H1 (cell line): ENCODE measurements at regions not wholly inside any gene's neighbourhood (a gene's known extent, or its start where the extent isn't known, plus 50 kb on each side); places are given as distances from the start of the nearest gene placed in this dataset.

Experiments
- BACH1 ChIP-seq: IDR thresholded peaks from 2 replicates; pipeline ENCODE4 v1.6.1; 2012; ENCODE audit warnings: low read length, improper control_type of control experiment
- BCL11A ChIP-seq, 2 experiments: IDR thresholded peaks; one replicate each; pipeline ENCODE4 v1.6.1; 2011; ENCODE audit warnings: low read depth in 2 of 2, low read length in 2 of 2, mild to moderate bottlenecking in 2 of 2
- CBX5 ChIP-seq: fragments of 300-800, 300-1000 bp; sonication (generic); IDR thresholded peaks from 2 replicates; pipeline ENCODE4 v1.7.1; 2016; ENCODE audit warnings: antibody characterized with exemption, low read length, low read depth
- CBX8 ChIP-seq: fragments of 300-800, 300-1000 bp; sonication (generic); IDR thresholded peaks from 2 replicates; pipeline ENCODE4 v1.7.1; 2016; ENCODE audit warnings: low read depth, low read length, borderline replicate concordance
- CHD1 ChIP-seq: IDR thresholded peaks from 2 replicates; pipeline ENCODE4 v1.6.1; 2012; ENCODE audit warnings: low read depth, low read length, improper control_type of control experiment
- CTBP2 ChIP-seq: IDR thresholded peaks from 2 replicates; pipeline ENCODE4 v1.7.0; 2011; ENCODE audit warnings: borderline replicate concordance, mild to moderate bottlenecking, moderate library complexity, mixed read lengths, low read length; ENCODE audit not compliant: insufficient read depth, insufficient read length
- EP300 ChIP-seq, 2 experiments: IDR thresholded peaks; 1 replicate in 1 of 2; 2 replicates in 1 of 2; pipeline ENCODE4 v1.6.1; 2011 to 2012; ENCODE audit warnings: low read depth in 2 of 2, low read length in 2 of 2, mild to moderate bottlenecking in 2 of 2, borderline replicate concordance in 1 of 2, inconsistent platforms in 1 of 2, moderate library complexity in 1 of 2
- EZH2 ChIP-seq: fragments of 200-600 bp; sonication (generic); IDR thresholded peaks from 2 replicates; pipeline ENCODE4 v1.7.1; 2012; ENCODE audit warnings: low read depth, mild to moderate bottlenecking, moderate library complexity, low read length, inconsistent platforms; ENCODE audit not compliant: severe bottlenecking
- GABPA ChIP-seq: IDR thresholded peaks from 2 replicates; pipeline ENCODE4 v1.6.1; 2011; ENCODE audit warnings: mild to moderate bottlenecking, low read length, moderate library complexity, borderline replicate concordance; ENCODE audit not compliant: insufficient read depth
- KDM4A ChIP-seq: IDR thresholded peaks from one replicate; pipeline ENCODE4 v1.7.1; 2012; ENCODE audit warnings: low read depth, mild to moderate bottlenecking, moderate library complexity, low read length, inconsistent platforms; ENCODE audit not compliant: severe bottlenecking
- NRF1 ChIP-seq: IDR thresholded peaks from 2 replicates; pipeline ENCODE4 v1.6.1; 2011; ENCODE audit warnings: mild to moderate bottlenecking, low read depth, low read length, improper control_type of control experiment
- POLR2AphosphoS5 ChIP-seq: IDR thresholded peaks from 2 replicates; pipeline ENCODE4 v1.6.1; 2011; ENCODE audit warnings: low read depth, low read length
- RAD21 ChIP-seq, 2 experiments: IDR thresholded peaks in 1 of 2; conservative IDR thresholded peaks in 1 of 2; 2 replicates each; pipeline ENCODE4 v1.6.1; 2011; ENCODE audit warnings: low read depth in 2 of 2, low read length in 2 of 2, improper control_type of control experiment in 1 of 2, inconsistent platforms in 1 of 2, mild to moderate bottlenecking in 1 of 2, moderate library complexity in 1 of 2
- RNF2 ChIP-seq: fragments of 200-900, 300-1000 bp; sonication (generic); IDR thresholded peaks from 2 replicates; pipeline ENCODE4 v1.7.1; 2016; ENCODE audit warnings: borderline replicate concordance, low read depth, mild to moderate bottlenecking, antibody characterized with exemption, low read length; ENCODE audit not compliant: poor library complexity, severe bottlenecking; ENCODE audit errors: missing control alignments
- SP1 ChIP-seq: IDR thresholded peaks from 2 replicates; pipeline ENCODE4 v1.6.1; 2011; ENCODE audit warnings: low read depth, low read length
- SRF ChIP-seq: IDR thresholded peaks from 2 replicates; pipeline ENCODE4 v1.6.1; 2011; ENCODE audit warnings: mild to moderate bottlenecking, low read depth, low read length, moderate library complexity
- TAF1 ChIP-seq: IDR thresholded peaks from 2 replicates; pipeline ENCODE4 v1.6.1; 2011; ENCODE audit warnings: mild to moderate bottlenecking, low read depth, low read length
- TBP ChIP-seq: IDR thresholded peaks from 2 replicates; pipeline ENCODE4 v1.6.1; 2011; ENCODE audit warnings: low read depth, low read length, improper control_type of control experiment
- TF ChIP-seq, protein P1 (sequence below), 3 experiments: IDR thresholded peaks; 1 replicate in 2 of 3; 2 replicates in 1 of 3; pipeline versions ENCODE4 v1.5.1 to v1.6.1; 2011; ENCODE audit warnings: low read length in 3 of 3, mild to moderate bottlenecking in 3 of 3, inconsistent platforms in 2 of 3, low read depth in 1 of 3, moderate library complexity in 1 of 3; ENCODE audit not compliant: insufficient read depth in 1 of 3; ENCODE audit errors: control extremely low read depth in 1 of 3

DNA sequence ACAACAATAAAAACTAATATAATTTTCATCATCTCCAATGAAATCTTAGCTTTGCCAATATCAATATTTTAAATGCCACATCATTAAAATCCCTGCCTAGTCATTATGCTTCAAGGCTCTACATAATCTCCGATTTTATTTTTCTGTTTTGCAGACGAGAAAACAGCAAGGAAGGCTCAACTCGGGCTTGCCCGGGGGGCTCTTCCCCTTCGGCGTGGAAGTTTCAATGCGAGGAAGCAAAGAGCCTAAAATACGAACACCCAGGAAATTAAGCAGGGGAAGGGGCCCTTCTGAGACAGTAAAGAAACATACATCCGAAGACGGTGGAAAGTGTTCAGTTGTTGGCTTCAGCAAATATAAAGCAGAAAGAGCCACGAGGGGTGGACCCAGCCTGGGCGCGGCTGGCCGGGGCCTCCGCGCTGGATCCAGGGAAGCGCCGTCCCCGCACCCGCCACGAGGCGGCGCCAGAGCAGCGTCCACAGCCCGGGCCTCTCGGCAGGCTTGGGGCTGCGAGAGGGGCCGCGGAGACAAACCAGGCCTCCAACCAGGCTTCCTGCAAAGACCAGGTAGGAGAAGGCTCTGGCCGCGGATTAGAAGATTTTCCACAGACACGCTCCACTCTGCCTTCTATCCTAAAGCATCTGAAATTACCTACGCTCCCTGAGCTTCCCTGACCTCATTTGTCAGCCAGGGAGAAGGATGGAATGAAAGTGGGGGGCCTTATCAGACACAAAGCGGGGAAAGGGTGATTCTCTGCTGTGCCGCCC is 77.2 kb downstream of the SERPINA3 start (continued):
- TF ChIP-seq, protein P1, sequence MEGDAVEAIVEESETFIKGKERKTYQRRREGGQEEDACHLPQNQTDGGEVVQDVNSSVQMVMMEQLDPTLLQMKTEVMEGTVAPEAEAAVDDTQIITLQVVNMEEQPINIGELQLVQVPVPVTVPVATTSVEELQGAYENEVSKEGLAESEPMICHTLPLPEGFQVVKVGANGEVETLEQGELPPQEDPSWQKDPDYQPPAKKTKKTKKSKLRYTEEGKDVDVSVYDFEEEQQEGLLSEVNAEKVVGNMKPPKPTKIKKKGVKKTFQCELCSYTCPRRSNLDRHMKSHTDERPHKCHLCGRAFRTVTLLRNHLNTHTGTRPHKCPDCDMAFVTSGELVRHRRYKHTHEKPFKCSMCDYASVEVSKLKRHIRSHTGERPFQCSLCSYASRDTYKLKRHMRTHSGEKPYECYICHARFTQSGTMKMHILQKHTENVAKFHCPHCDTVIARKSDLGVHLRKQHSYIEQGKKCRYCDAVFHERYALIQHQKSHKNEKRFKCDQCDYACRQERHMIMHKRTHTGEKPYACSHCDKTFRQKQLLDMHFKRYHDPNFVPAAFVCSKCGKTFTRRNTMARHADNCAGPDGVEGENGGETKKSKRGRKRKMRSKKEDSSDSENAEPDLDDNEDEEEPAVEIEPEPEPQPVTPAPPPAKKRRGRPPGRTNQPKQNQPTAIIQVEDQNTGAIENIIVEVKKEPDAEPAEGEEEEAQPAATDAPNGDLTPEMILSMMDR (IDR thresholded peaks at IDR 0.05; ENCODE audit: control extremely low read depth in 1 of 3, insufficient read depth in 1 of 3, low read depth in 1 of 3, low read length in 3 of 3) = peak; percentile 83 to 94 (median 93)
- no peak for TF ChIP-seq POLR2AphosphoS5
- no peak for TF ChIP-seq CTBP2
- TF ChIP-seq TBP = no peak
- TF ChIP-seq GABPA = peak; percentile 40; the same call in 1 of the 2 replicates
- TF ChIP-seq EZH2 = peak; percentile 32
- TF ChIP-seq EP300 (IDR thresholded peaks at IDR 0.05; ENCODE audit: borderline replicate concordance in 1 of 2, low read depth in 2 of 2, low read length in 2 of 2) = no peak
- TF ChIP-seq TAF1 = no peak
- TF ChIP-seq KDM4A = no peak
- TF ChIP-seq CBX5 = no peak
- no peak for TF ChIP-seq NRF1
- TF ChIP-seq CBX8 = no peak
- TF ChIP-seq SRF = no peak
- TF ChIP-seq BCL11A (IDR thresholded peaks at IDR 0.05; ENCODE audit: low read depth in 2 of 2, low read length in 2 of 2) = no peak
- no peak for TF ChIP-seq SP1
- TF ChIP-seq BACH1 = no peak
- TF ChIP-seq RNF2 = no peak
- no peak for TF ChIP-seq CHD1
- peak; percentile 96 for TF ChIP-seq RAD21 (IDR thresholded peaks at IDR 0.05 in 1 of 2, conservative IDR thresholded peaks at IDR 0.05 in 1 of 2; ENCODE audit: low read depth in 2 of 2, low read length in 2 of 2)
- TF ChIP-seq, all 59 proteins: peak for 5
